ENCODE measurements at regions not wholly inside any gene's neighbourhood (a gene's known extent, or its start where the extent isn't known, plus 50 kb on each side); places are given as distances from the start of the nearest gene placed in this dataset.
"Not testable (repeated sequence)": the region's sequence is repeated elsewhere in the genome, so short reads cannot be mapped to it uniquely, and the experiment has no call there.

DNA sequence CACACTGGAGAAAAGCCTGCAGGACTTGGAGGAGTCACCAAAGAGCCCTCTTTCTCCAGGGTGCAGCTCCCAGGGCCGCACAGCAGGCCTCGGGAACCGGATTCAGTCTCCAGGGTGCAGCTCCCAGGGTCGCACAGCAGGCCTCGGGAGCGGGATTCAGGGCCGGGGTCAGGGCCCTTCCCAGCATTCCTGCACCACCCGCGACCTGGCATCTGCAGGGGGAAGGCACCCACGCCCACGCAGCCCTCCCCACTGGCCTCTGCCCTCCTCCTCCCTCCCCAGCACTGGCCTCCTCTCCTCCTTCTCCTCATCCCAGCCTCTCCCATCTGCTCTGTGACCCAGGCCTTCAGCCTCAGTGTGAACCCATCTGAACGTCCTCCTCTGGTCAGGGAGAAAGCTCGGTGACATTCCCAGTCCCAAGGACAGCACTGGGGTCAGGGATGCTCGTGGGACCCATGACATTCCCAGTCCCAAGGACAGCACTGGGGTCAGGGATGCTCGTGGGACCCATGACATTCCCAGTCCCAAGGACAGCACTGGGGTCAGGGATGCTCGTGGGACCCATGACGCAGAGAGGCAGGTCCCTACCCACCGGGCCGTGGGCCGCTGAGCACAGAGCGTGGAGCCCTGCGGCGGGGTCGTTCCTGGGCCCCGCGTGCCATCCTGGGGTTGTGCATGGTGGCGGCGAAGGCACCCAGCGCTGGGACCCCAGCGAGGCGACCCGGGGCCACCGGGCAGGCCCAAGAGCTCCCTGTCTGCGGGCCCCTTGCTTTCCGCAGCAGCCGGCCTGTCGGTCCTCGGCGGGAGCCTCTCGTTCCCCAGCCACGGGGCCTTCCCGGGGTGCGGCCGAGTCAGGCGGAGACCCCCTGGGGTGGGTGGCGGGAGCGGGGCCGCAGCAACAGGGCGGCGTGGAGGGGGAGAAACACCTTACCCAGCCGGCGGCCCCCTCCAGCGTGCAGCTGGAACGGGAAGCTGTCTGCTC is 550.2 kb upstream of the SALL3 start:
- no peak for DNase-seq

DNA sequence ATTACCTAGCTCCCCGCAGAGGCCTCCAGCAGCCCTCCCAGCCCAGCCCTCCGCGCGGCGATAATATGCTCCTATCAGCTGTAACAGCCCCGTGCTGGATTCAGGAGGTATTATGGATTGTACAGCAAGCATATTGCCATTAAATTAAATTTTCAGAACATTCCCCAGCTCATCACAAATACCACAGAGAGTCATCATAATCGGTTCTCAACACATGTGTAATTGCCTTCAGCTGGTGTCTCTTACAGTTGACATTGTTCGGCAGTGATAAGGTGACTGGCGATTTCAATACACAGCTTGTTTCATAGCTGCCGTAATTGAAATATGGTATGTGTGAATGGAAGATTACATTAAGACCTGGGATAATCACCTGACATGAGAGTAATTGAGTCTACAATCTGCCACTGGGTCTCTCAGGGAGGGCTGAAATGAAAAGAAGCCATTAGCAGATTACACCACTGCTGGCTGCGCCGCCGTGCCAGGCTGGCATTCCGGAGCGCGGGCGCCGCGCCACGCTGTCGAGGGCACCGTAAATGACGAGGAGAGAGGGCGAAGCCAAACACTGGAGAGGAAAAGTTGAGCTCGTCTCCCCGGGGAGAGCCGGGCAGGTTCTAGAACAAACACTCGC is 549.4 kb upstream of the SALL3 start:
- peak; percentile 27 for DNase-seq

DNA sequence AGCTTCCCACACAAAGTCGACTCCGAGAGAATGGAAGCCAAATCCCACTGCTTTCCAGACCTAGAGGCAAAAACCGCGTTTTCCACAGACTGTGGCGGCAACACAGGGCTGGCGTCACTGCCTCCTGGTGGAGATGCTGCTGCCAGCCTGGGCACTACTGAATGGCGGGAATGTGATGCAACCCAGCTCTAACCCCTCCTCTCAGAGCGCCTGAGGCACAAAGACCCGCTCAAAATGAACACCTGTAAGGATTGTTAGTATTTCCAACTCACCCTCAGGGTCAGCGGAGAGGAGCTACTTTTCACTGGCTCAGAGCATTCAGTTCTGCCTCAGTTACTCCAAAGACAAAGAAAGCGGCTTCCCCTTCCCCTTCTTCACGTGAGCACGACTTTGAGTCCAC is 548.0 kb upstream of the SALL3 start:
- no peak for DNase-seq

DNA sequence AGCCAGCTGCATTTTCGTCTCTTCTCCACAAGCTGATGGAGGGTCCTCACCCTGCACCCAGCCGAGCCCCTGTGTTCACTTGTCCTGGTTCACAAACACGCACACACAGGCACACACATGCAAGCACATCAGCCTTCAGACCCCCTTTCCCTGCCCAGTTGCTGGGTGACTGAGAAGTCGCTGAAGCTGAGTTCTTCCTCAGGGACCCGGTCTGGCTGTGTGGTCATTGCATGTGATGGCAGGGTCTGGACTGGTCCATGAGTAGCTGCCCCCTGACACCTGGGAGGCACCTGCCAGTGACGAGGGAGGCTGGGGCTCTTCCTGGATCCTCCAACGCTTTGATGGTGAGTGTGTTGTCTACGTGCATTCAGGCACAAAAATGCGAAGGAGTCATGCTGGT is 546.1 kb upstream of the SALL3 start:
- DNase-seq, result no peak

DNA sequence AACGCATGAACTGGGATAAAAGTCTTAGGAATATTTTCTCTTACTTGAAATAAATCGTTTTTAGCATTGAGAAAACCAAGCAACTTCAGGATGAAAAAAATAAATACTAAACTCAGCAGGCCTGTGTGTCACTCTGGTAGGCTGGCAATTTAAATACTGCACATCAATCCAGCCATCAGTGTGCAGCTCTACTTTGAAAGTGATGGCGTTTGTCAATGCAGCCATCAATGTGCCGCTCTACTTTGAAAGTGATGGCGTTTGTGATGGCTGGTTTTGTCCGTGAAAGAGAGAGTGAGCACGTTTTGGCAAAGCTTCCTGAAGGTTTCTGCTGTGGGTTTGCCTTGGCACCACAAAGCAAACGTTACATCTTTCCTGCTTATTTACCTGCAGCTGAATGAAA is 543.5 kb upstream of the SALL3 start:
- no peak for DNase-seq

DNA sequence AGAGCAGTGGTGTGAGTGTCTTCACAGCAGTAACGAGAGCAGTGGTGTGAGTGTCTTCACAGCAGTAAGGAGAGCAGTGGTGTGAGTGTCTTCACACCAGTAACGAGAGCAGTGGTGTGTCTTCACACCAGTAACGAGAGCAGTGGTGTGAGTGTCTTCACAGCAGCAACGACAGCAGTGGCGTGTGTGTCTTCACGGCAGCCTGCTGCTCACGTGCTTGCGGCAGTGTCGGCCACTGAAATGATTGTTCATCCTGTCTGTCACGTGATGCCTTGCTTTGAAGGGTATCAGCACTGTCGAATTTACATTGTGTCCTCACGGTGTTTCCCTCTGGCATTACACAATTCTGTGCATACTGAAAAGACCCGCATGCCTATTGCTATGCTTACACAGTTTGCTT is 541.4 kb upstream of the SALL3 start:
- DNase-seq, result not testable (repeated sequence)

DNA sequence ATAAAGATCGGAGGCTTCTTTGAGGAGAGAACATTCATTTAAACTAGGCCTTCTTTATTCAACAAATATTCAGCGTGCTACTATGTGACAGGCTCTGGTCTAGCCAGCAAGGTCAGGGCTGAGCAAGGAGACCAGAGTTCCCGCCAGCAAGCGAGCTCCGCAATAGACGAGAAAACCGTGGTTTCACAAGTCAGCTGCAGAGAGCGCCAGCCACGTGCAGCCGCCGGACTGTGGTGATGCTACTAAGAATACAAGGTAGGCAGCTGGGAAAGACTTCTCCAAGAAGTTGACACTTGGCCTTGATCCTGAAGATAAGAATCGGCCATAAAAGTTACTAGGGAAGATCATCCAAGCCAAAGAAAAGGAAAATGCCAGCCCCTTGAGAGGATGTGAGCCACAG is 533.7 kb upstream of the SALL3 start:
- no peak for DNase-seq

DNA sequence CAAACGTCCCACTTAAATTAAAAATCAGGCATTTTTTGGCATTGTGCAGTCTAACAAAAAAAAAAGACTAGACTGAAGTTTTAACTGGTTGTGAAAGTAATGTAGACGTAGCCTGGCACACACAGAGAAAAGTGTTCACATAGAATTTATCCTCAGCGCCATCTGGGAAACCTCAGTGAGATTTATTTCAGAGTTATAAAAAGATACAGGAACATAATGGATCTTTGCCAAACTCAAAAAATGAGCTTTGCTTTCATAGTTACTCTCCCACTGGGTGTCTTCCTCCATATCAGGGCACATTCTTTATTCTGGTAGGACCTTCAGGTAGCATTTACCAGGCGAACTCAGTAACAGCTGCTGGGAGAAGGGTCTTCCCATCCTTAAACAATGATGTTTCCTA is 532.4 kb upstream of the SALL3 start:
- DNase-seq, result no peak

DNA sequence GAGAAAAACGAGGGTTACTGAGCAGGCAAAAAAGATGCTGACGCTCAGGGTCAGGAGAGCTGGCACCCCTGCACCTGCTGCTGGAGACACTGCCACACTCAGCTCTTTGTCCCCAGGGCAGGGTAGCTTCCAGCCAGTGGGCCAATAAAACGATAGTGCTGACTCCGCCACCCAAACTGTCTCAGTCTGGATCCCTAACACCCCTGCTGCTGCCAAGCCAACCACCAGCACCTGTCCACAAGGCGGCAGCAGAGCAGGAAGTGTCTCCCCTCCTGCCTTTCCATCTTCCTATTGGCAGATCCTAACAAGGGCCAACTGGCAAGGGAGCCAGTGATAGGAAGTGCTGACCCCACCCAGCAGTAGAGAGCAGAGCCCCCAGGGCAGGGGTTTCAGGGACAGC is 531.5 kb upstream of the SALL3 start:
- no peak for DNase-seq

DNA sequence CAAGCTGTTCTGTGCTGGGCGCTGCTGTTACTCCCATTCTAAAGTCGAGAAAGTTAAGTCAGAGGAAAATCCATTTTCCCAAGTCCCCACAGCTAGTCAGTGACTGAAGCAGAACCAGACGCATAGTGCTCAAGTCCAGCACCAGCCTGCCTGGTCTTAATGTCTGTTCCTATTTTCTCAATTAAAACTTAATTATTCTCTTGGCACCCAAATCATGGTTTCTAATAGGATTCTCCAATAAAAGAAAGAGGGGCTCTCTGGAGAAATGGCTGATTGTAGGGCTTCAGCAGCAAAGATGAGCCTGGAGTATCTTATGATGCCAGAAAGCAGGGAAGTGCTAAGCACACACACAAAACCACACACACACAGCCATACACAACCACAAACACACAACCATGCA is 531.0 kb upstream of the SALL3 start:
- no peak for DNase-seq

DNA sequence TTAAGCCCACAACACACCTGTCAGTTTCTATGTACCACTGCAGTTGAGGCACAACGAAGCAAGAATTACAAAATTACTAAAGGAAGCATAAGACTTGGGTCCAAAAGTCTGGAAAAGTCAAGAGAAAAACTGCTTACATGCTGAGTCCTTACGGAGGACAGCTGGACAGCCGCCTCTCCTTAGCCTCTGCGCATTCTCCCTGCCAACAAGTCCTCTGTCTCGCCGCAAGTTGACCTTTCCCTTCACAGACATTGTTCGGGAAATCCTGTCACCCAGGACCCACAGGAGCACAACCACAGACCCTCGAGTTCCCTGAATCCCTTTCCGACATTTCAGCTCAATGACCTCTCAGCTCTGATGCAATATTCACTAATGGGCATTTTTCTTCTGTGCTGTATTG is 525.4 kb upstream of the SALL3 start:
- DNase-seq, result no peak

DNA sequence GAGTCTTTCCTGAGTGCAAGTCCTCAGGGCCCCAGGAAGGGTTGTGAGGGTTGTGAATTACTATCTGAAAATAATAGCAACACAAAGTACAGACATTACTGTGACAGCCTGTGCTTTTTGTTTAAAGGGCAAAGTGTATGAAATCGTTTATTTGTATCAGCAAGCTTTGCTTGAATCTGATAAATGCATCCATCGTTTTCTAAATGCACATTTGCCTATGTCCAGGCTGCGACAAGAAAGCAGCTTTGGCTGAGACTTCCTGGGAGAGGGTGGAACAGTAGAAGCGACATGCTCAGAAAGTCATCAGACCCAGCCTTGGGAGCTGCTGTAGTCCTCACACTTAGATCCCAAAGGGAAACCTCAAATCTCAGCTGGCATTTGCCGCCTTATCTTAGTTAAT is 524.2 kb upstream of the SALL3 start:
- no peak for DNase-seq

DNA sequence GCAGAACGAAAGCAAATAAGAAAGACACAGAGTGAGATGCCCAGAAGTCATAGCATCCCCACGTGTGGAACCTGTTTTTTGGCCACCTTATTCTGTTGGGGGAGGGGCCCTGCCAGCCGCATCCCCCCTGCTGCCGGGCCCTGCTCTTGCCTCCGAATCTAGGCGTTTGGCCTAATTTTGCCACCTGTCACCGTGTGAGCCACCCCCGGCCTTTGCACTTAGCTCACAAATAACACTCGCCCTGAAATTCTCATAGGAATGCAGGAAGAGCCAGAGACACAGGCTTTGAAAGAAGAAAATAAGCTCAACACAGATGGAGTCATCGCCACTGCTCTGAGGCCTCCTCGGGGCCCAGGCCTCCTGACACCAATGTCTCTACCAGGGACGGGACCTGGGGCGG is 522.6 kb upstream of the SALL3 start:
- no peak for DNase-seq

DNA sequence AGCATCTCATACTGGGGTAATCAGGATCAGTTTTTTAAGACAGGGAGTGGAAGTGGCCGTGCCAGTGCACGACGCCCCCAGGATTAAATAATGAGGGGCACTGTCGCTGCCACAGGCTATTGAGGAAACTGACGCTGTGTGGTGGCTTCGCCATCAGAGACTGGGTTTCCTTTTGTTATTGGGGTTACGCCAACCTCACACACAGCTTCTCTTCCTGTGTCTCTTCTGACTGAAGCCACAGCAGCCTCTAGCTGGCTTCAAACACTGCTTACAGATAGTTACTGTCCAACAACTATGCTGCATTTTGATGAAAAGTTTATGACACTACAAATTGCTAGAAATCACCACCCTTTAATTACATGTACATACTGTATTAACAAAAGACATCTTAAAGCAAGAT is 521.9 kb upstream of the SALL3 start:
- no peak for DNase-seq

DNA sequence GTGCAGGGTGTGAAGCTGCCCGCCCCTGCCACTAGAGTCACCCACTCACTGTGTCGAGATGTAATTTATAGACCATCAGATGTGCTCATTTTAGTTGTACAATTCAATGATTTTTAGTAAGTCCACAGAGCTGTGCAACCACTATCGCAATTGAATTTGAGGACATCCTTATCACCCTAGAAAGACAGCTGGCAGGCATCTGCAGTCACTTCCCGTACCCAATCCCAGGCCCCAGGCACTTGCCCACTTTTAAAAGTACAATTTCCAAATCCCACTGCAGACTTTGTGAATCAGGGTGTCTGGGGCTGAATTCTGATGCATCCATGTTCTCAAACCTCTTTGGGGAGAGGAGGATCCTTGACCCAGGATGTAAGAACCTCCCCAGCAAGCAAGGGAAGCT is 521.3 kb upstream of the SALL3 start:
- DNase-seq, result no peak

DNA sequence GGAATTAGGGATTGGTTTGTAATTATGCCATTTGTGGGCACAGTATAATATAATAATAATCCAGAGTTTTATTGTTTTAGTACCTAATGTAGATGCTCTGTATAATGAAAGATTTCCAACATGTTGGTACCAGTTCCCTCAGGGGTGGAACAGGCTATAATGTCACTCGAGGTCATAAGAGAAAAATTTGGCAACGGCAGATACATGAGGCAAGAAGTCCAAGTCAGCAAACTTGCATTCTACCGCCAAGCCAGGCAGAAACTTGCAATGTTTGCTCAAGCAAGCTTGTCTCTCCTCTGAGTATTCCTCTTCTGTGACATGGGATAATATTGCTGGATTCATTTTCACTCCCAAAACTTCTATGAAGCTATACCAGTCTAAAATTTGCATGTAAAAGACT is 520.0 kb upstream of the SALL3 start:
- DNase-seq, result no peak

DNA sequence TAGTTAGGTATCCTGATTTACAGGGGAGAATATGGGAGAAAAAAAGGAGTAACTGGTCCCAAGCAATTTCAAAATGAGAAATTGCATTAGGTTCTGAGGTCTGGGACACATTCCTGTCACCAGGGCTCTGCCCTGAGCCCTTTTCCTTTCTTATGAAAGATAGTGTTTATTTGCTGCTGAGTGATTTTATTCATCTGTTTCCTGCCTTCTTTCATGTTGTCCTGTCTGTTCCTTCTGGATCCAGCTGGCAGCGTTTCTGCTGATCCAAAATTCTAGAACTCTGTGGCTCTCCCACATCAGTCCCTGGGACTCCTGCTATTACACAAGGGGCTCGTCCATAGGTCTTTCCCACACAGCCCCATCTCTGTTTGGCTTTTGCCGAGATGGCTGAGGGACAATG is 519.1 kb upstream of the SALL3 start:
- no peak for DNase-seq

DNA sequence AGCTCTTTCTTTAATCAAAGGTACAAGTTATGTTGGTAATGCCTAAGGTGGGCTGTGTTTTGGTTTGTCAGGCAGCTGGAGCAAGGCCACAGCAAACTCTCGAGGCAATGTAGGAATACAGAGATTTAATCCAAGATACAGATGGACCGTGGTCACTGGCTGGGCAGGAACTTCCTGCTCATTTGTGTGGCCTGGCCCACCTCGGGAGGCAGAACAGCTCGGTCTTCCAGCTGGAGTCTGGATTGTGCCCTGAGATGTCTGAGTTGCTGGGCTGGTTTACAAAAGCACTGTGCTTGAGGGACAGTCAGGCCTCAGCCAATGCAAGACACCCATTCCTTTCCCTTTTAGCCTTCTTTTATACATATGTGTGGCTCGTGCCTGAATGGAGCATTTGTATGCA is 506.1 kb upstream of the SALL3 start:
- no peak for DNase-seq

DNA sequence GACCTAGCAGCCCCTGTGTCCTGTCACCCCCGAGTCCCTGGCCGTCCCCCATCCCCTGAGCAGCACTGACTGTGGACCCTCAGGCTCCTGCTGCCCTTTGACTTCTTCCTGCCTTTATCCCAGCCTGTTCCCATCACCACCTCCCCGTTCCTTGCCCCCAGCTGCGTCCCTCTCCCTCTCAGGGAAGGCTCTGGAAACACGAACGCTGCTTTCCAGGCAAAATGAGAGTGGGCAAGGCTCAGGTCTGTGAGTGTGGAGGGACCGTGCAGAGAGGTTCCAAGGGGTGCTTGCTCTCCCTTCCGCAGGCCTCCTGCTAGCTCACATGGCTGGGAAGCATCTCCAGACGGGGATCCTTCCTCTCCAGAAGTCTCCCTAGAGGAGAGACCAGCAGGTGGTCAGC is 501.8 kb upstream of the SALL3 start:
- DNase-seq, result no peak

DNA sequence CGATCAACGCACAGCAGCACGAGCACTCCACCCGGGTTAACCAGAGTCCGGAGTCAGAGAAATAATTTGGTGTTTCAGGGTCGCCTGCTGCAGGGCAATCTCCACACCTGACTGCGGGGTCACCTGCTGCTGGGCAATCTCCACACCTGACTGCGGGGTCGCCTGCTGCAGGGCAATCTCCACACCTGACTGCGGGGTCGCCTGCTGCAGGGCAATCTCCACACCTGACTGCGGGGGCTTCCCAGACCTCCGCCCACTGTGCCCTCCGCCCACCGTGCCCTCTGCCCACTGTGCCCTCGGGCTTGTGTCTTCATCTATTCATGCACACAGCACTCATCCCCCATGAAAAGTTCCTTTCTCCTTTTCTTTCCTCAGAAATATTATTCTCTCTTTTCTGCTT is 500.2 kb upstream of the SALL3 start:
- no peak for DNase-seq

DNA sequence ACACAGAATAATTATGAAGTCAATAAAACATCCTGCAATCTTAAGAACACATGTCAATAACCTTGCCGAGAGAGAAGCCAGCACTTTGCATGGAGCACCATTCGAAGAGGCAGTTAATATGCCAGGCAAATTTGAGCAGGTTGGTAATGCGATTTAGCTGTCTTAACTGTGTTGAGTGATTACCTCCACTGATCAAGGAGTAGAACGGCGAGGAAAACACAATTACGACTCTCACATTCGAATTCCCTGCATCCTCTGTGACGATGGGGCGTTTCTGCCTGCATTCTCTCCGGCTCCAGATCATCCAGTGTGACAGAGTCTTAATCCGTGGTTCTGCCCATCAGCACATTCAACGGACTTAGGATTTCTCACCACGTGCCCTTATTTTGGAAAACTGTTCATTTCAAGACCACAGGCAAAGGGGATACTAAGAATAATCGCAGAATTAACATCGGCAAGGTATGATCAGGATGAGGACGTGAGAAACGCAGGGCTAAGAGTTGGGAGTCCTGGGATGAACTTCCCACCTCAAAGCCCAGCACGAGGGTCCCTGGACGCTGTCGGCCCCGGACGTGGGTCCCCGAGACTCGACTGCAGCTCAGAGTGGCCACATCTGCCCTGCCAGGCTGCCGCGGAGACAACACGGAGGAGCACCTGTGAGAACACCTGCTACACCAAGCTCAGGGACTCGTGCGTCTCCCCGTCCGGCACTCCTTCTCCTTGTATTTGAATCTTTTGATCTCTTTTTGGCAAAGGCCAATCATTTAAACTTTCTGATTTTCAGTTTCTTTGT is 499.2 kb upstream of the SALL3 start:
- DNase-seq, result no peak

DNA sequence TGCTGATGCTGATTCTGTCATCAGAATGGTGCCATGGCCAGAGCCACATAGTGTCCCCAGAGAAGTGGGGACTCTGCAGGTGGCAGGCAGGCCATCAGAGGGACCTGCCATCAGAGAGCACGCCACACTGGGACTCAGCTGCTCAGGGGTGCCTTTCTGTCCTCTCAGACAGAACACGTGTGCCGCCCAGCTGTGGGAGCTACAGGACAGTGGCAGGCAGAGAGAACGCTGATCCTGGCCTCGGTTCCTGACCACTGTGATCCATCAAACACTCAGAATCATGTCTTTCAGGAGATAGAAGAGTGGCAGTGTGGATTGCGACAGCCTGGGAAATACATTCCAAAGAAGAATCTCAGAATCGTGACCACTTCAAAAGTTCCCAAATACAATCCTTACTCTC is 497.2 kb upstream of the SALL3 start:
- DNase-seq, result no peak

DNA sequence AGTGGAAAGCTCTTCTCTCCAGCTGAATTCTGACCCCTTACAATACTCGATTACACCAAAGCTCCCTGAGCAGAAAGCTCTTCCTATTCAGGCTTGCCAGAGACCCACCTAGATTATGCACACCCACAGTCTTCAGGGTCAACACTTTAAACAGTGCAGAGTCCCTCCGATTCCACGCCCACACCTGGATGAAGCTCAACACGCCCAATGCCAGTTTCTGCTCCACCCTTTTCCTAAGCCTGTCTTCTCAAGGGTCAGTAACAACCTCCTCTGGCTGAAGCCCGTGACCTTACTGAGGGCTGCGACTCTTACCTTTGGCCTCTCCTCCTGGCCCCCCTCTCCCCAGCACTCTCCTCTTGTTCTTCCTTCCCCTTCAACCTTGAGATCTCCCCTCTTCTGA is 492.0 kb upstream of the SALL3 start:
- DNase-seq, result no peak
